OCI-M1 (cell line): ENCODE measurements at regions not wholly inside any gene's neighbourhood (a gene's known extent, or its start where the extent isn't known, plus 50 kb on each side); places are given as distances from the start of the nearest gene placed in this dataset.
A peak's percentile ranks its signal among the peaks of the same experiment; 100 is the strongest.

ENCODE experiments used
- DNase-seq: peaks from one replicate; lab custom pipeline; 2025; lab: John Stamatoyannopoulos, UW

- no peak for DNase-seq
Observed at GRCh38 chr4:147054228-147054872, 108.7 kb upstream of the TTC29 start.

- DNase-seq: peak; percentile 77
Observed at GRCh38 chr4:147056940-147057610, 111.4 kb upstream of the TTC29 start.

- DNase-seq: peak; percentile 55
Observed at GRCh38 chr4:147057611-147058190, 112.0 kb upstream of the TTC29 start.

GRCh38 chr4:147059064-147059731 lies 113.5 kb upstream of the TTC29 start:
- DNase-seq: peak; percentile 65

- DNase-seq: no peak
Observed at GRCh38 chr4:147060151-147060931, 114.7 kb upstream of the TTC29 start.

GRCh38 chr4:147064856-147065255 lies 119.2 kb upstream of the TTC29 start:
- DNase-seq: no peak

- DNase-seq: no peak
Observed at GRCh38 chr4:147068564-147068963, 122.9 kb upstream of the TTC29 start.

- DNase-seq: no peak
Observed at GRCh38 chr4:147071209-147071740, 125.6 kb upstream of the TTC29 start.

- DNase-seq: peak; percentile 24
Observed at GRCh38 chr4:147076179-147076578, 130.5 kb upstream of the TTC29 start.

- no peak for DNase-seq
Observed at GRCh38 chr4:147076728-147077127, 131.1 kb upstream of the TTC29 start.

- DNase-seq: no peak
Observed at GRCh38 chr4:147078362-147078761, 132.7 kb upstream of the TTC29 start.

GRCh38 chr4:147078875-147079658 lies 133.4 kb upstream of the TTC29 start:
- no peak for DNase-seq

- DNase-seq: no peak
Observed at GRCh38 chr4:147084861-147085260, 139.2 kb upstream of the TTC29 start.

GRCh38 chr4:147085781-147086180 lies 140.1 kb upstream of the TTC29 start:
- no peak for DNase-seq

- peak; percentile 20 for DNase-seq
Observed at GRCh38 chr4:147088146-147088545, 142.5 kb upstream of the TTC29 start.

GRCh38 chr4:147090486-147090885 lies 144.8 kb upstream of the TTC29 start:
- DNase-seq: no peak

- no peak for DNase-seq
Observed at GRCh38 chr4:147093206-147093605, 147.5 kb upstream of the TTC29 start.

GRCh38 chr4:147094238-147094637 lies 148.6 kb upstream of the TTC29 start:
- DNase-seq: no peak

GRCh38 chr4:147096667-147097604 lies 151.3 kb upstream of the TTC29 start:
- DNase-seq: peak; percentile 74

- no peak for DNase-seq
Observed at GRCh38 chr4:147101678-147102077, 156.0 kb upstream of the TTC29 start.
